K562 (cell line): ENCODE measurements at regions not wholly inside any gene's neighbourhood (a gene's known extent, or its start where the extent isn't known, plus 50 kb on each side); places are given as distances from the start of the nearest gene placed in this dataset.
"Not testable (repeated sequence)": the region's sequence is repeated elsewhere in the genome, so short reads cannot be mapped to it uniquely, and the experiment has no call there.

Experiments used
- ELF4 ChIP-seq: fragments of 450-650 bp; formaldehyde crosslinking; IDR thresholded peaks from 2 replicates; pipeline ENCODE4 v1.4.0; 2022; ENCODE audit warnings: missing genetic modification characterization
- EP300 ChIP-seq: IDR thresholded peaks from 2 replicates; pipeline ENCODE4 v1.6.1; 2012; ENCODE audit warnings: low read length, improper control_type of control experiment
- FOS ChIP-seq: IDR thresholded peaks from 3 replicates; pipeline ENCODE4 v1.6.1; 2011; ENCODE audit not compliant: insufficient read length; ENCODE audit errors: extremely low read depth
- RFX5 ChIP-seq: IDR thresholded peaks from 2 replicates; pipeline ENCODE4 v1.6.1; 2011; ENCODE audit warnings: low read depth, mild to moderate bottlenecking, improper control_type of control experiment, low read length
- SAFB ChIP-seq: fragments of 200-400 bp; formaldehyde crosslinking; IDR thresholded peaks from 2 replicates; pipeline ENCODE4 v1.6.1; 2017; ENCODE audit warnings: low read depth, low read length, borderline replicate concordance
- SP2 ChIP-seq: IDR thresholded peaks from 2 replicates; pipeline ENCODE4 v1.6.1; 2011; ENCODE audit warnings: mild to moderate bottlenecking, low read depth, low read length, moderate library complexity; ENCODE audit not compliant: poor library complexity, severe bottlenecking; ENCODE audit errors: extremely low read depth
- ZZZ3 ChIP-seq: fragments of 450-650 bp; IDR thresholded peaks from 2 replicates; pipeline ENCODE4 v1.6.1; 2016; ENCODE audit warnings: antibody characterized with exemption, mild to moderate bottlenecking, moderate library complexity
- TF ChIP-seq, protein P1 (sequence below), 3 experiments: IDR thresholded peaks in 2 of 3; conservative IDR thresholded peaks in 1 of 3; 2 replicates each; pipeline ENCODE4 v1.5.1; 2011 to 2012; ENCODE audit warnings: low read length in 3 of 3, mild to moderate bottlenecking in 3 of 3, control low read depth in 2 of 3, improper control_type of control experiment in 1 of 3, inconsistent platforms in 1 of 3, low read depth in 1 of 3, mixed read lengths in 1 of 3, moderate library complexity in 1 of 3; ENCODE audit not compliant: insufficient read depth in 2 of 3
- TF ChIP-seq, protein P2 (sequence below): sonication (generic); formaldehyde crosslinking; IDR thresholded peaks from 2 replicates; pipeline ENCODE4 v1.8.1; 2022; ENCODE audit warnings: missing genetic modification reagents

DNA sequence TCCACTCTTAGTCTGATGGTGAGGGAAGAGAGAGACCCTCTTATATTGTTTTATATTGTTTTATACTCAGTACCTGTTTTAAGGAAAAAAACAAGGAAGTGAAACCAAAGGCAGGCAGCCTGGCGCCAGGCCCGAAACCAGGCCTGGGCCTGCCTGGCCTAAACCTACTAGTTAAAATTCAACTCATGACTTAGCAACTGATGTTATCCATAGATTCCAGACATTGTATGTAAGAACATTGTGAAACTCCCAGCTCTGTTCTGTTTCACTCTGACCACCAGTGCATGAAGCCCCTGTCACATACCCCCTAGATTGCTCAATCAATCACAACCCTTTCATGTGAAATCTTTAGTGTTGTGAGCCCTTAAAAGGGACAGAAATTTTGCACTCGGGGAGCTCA is 1226.7 kb downstream of the ROBO2 start:
- TF ChIP-seq, protein P1, sequence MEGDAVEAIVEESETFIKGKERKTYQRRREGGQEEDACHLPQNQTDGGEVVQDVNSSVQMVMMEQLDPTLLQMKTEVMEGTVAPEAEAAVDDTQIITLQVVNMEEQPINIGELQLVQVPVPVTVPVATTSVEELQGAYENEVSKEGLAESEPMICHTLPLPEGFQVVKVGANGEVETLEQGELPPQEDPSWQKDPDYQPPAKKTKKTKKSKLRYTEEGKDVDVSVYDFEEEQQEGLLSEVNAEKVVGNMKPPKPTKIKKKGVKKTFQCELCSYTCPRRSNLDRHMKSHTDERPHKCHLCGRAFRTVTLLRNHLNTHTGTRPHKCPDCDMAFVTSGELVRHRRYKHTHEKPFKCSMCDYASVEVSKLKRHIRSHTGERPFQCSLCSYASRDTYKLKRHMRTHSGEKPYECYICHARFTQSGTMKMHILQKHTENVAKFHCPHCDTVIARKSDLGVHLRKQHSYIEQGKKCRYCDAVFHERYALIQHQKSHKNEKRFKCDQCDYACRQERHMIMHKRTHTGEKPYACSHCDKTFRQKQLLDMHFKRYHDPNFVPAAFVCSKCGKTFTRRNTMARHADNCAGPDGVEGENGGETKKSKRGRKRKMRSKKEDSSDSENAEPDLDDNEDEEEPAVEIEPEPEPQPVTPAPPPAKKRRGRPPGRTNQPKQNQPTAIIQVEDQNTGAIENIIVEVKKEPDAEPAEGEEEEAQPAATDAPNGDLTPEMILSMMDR (IDR thresholded peaks at IDR 0.05 in 2 of 3, conservative IDR thresholded peaks at IDR 0.05 in 1 of 3; ENCODE audit: insufficient read depth in 2 of 3, low read depth in 1 of 3, low read length in 3 of 3): not testable (repeated sequence)
- not testable (repeated sequence) for TF ChIP-seq ELF4 (CRISPR knock-in tag); SAFB; RFX5; EP300; SP2; ZZZ3; FOS
- TF ChIP-seq, protein P2, sequence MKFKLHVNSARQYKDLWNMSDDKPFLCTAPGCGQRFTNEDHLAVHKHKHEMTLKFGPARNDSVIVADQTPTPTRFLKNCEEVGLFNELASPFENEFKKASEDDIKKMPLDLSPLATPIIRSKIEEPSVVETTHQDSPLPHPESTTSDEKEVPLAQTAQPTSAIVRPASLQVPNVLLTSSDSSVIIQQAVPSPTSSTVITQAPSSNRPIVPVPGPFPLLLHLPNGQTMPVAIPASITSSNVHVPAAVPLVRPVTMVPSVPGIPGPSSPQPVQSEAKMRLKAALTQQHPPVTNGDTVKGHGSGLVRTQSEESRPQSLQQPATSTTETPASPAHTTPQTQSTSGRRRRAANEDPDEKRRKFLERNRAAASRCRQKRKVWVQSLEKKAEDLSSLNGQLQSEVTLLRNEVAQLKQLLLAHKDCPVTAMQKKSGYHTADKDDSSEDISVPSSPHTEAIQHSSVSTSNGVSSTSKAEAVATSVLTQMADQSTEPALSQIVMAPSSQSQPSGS (CRISPR knock-in tag): not testable (repeated sequence)
